ENCODE measurements at regions not wholly inside any gene's neighbourhood (a gene's known extent, or its start where the extent isn't known, plus 50 kb on each side); places are given as distances from the start of the nearest gene placed in this dataset.

DNA sequence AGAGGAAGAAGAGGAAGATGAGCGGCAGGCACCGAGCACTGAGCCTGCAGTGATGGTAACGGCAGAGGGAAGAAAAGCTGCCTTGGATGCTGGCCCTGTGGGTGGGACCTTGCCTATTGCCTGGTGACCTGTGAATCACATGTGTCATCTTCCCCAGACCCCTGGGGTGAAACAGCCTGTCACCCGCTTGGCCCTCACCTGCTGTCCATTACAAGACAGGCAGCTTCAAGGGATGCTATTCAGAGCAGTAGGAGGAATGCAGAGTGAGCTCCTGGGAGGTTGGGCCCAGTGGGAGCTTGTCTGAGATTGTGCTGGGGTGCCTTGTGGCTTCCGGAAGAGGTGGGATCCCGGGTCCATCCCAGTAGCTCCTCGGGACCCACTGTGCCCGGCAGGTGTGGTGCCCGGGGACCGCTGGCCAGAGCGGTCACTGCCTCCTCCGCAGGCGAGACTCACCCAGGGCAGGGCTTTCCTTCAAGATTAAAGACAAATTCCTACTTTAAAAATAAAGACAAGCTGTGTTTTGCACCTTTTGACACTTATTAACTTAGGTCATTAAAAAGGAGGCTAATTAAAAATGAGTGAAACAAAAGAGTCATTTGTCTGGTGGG, 440.2 kb upstream of the MKI67 start:
- no peak overlapping the region for H3K4me2 ChIP-seq (ENCODE audit: insufficient read depth, low read length)
- no peak overlapping the region for H3K9ac ChIP-seq (replicated peaks; ENCODE audit: extremely low read depth, insufficient read depth, low read length)
- TF ChIP-seq, protein P1, sequence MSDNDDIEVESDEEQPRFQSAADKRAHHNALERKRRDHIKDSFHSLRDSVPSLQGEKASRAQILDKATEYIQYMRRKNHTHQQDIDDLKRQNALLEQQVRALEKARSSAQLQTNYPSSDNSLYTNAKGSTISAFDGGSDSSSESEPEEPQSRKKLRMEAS (IDR thresholded peaks at IDR 0.05; ENCODE audit: insufficient read depth, insufficient read length): no peak
- TF ChIP-seq GATA2 (IDR thresholded peaks at IDR 0.05; ENCODE audit: insufficient read depth, insufficient read length, low read depth, low read length): no peak
- TF ChIP-seq MYC (IDR thresholded peaks at IDR 0.05; ENCODE audit: low read depth, low read length): no peak
- TF ChIP-seq JUN (IDR thresholded peaks at IDR 0.05; ENCODE audit: borderline replicate concordance, insufficient read depth, insufficient read length, low read depth): no peak
- TF ChIP-seq, protein P2, sequence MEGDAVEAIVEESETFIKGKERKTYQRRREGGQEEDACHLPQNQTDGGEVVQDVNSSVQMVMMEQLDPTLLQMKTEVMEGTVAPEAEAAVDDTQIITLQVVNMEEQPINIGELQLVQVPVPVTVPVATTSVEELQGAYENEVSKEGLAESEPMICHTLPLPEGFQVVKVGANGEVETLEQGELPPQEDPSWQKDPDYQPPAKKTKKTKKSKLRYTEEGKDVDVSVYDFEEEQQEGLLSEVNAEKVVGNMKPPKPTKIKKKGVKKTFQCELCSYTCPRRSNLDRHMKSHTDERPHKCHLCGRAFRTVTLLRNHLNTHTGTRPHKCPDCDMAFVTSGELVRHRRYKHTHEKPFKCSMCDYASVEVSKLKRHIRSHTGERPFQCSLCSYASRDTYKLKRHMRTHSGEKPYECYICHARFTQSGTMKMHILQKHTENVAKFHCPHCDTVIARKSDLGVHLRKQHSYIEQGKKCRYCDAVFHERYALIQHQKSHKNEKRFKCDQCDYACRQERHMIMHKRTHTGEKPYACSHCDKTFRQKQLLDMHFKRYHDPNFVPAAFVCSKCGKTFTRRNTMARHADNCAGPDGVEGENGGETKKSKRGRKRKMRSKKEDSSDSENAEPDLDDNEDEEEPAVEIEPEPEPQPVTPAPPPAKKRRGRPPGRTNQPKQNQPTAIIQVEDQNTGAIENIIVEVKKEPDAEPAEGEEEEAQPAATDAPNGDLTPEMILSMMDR (IDR thresholded peaks at IDR 0.05; ENCODE audit: extremely low read depth in 1 of 2, insufficient read depth in 1 of 2, low read depth in 1 of 2, low read length in 2 of 2): no peak
- no peak for TF ChIP-seq POLR2AphosphoS5 (IDR thresholded peaks at IDR 0.05; ENCODE audit: insufficient read depth, low read depth, low read length)
- no peak for TF ChIP-seq EZH2 (IDR thresholded peaks at IDR 0.05; ENCODE audit: borderline replicate concordance, low read depth, low read length, severe bottlenecking)
- TF ChIP-seq POLR2A (IDR thresholded peaks at IDR 0.05; ENCODE audit: low read depth, low read length): no peak
- ChIA-PET CTCF (no interaction called here), POLR2A (no interaction called here)
- DNase-seq (ENCODE audit: low read depth, low spot score): no peak
- no peaks in the 10 kb centered on the region for H3K79me2 ChIP-seq (ENCODE audit: control insufficient read depth, insufficient read depth, low read length)
- no peak overlapping the region for H2AFZ ChIP-seq (ENCODE audit: low read depth, low read length)
- no peaks in the 10 kb centered on the region for H3K4me1 ChIP-seq (ENCODE audit: control insufficient read depth, extremely low read depth, insufficient read depth, low read length)
- no peaks in the 10 kb centered on the region for H4K20me1 ChIP-seq (replicated peaks; ENCODE audit: control insufficient read depth, extremely low read depth, insufficient read depth, low read length)
- no peak overlapping the region for H3K27ac ChIP-seq (ENCODE audit: insufficient read depth, low read depth, low read length)
- intact Hi-C loops (cut with micrococcal nuclease) (no loop called here), dilution Hi-C loops (cut with MboI; ENCODE audit: extremely low pct_ligation_motif_present, low sequenced_read_pairs) (no loop called here)
- no TSS peak for BruUV-seq (replicated peaks)
- no peaks in the 10 kb centered on the region for H3K9me3 ChIP-seq (replicated peaks; ENCODE audit: control insufficient read depth, insufficient read depth, low read length)
- no peak overlapping the region for H3K4me3 ChIP-seq (replicated peaks in 1 of 3; ENCODE audit: insufficient read depth in 1 of 3, low read depth in 1 of 3, low read length in 3 of 3)
- no peak for FAIRE-seq
- H3K36me3 ChIP-seq (ENCODE audit: control insufficient read depth in 2 of 2, extremely low read depth in 1 of 2, insufficient read depth in 2 of 2, low read length in 2 of 2): no peaks in the 10 kb centered on the region
- no peaks in the 10 kb centered on the region for H3K27me3 ChIP-seq (ENCODE audit: control insufficient read depth in 2 of 2, insufficient read depth in 2 of 2, low read length in 2 of 2)
- no peaks in the 10 kb centered on the region for H3K9me1 ChIP-seq (replicated peaks; ENCODE audit: control insufficient read depth, extremely low read depth, insufficient read depth, low read length)
